GM12864 (cell line): ENCODE measurements at regions not wholly inside any gene's neighbourhood (a gene's known extent, or its start where the extent isn't known, plus 50 kb on each side); places are given as distances from the start of the nearest gene placed in this dataset.

Source experiments
- DNase-seq: peaks from one replicate; pipeline ENCODE4 v3.0.0-alpha.2; 2011; ENCODE audit warnings: low read depth
- H3K4me3 ChIP-seq: 2 replicates; pipeline ENCODE4 v1.5.1; 2011; ENCODE audit warnings: mild to moderate bottlenecking, low read depth, low read length, control low read depth
- TF ChIP-seq, protein P1 (sequence below): IDR thresholded peaks from 2 replicates; pipeline ENCODE4 v1.5.1; 2011; ENCODE audit warnings: low read depth, mild to moderate bottlenecking, moderate library complexity, low read length, control low read depth, inconsistent platforms; ENCODE audit errors: missing control alignments

DNA sequence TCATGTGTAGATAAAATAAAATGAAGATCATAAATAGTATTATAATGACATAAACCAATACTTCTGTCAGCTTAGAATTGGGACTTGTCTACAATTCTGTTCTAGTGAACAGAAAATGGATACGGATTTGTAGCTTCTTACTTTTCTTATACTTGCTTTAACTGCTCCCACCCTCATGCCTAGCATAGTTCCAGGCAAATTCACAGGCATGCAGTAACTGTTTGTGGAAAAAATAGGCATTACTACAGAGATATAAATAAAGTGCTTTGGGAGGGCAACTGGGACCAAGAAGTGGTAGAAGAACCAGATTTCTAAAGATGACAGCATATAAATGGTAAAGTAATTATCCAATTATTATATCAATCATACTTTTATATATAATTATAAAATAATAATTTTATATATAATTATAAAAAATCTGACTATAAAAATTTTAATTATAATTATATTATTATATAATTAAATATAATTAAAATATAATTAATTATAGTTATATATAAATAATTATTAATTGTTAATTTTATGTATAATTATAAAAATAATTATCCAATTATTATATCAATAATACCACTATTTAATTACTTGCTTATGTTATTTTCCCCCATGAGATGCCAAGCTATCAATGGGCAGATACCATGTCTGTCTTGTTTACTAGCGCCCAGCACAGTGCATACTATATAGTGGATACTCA lies 144.1 kb downstream of the NOC3L start:
- no peak overlapping the region for H3K4me3 ChIP-seq
- DNase-seq = no peak
- TF ChIP-seq, protein P1, sequence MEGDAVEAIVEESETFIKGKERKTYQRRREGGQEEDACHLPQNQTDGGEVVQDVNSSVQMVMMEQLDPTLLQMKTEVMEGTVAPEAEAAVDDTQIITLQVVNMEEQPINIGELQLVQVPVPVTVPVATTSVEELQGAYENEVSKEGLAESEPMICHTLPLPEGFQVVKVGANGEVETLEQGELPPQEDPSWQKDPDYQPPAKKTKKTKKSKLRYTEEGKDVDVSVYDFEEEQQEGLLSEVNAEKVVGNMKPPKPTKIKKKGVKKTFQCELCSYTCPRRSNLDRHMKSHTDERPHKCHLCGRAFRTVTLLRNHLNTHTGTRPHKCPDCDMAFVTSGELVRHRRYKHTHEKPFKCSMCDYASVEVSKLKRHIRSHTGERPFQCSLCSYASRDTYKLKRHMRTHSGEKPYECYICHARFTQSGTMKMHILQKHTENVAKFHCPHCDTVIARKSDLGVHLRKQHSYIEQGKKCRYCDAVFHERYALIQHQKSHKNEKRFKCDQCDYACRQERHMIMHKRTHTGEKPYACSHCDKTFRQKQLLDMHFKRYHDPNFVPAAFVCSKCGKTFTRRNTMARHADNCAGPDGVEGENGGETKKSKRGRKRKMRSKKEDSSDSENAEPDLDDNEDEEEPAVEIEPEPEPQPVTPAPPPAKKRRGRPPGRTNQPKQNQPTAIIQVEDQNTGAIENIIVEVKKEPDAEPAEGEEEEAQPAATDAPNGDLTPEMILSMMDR = no peak

DNA sequence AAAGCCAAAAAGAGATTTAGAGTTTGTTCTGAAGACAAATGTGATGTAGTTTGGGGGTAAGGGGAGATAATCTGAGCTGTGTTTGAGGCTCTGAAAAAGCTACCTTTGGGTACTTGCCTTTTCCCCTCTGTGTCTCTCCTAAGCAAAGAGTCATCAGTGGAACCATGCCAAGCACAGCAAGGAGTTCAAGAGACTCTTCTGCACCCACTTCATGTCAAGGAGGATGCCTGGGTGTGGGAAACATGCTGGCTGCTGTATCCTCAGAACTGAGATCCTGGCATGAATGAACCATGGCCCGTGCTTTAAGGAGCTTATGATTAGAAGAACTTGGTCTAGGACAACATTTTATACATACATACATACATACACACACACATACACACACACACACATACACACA lies 142.9 kb downstream of the NOC3L start:
- H3K4me3 ChIP-seq = no peak overlapping the region
- no peak for DNase-seq
- TF ChIP-seq, protein P1 = no peak

DNA sequence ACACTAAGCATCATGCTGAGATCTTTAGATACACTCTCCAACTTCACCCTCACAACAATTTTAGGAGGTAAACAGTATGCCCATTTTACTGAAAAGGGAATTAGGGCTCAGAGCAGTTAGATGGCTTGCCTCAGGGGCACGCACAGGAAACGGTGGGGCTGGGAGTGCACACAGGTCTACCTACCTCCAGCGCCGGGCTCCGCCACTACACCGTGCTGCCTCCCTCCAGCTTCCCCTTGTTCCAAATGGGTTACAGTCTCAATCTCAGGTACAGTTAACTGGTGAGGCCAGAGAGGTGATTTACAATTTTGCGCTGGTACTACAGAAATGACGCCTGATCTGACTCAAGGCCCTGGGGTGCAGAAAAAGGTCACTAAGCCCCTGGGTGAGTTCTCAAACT lies 142.0 kb downstream of the NOC3L start:
- no peak overlapping the region for H3K4me3 ChIP-seq
- DNase-seq = no peak
- TF ChIP-seq, protein P1 = no peak

DNA sequence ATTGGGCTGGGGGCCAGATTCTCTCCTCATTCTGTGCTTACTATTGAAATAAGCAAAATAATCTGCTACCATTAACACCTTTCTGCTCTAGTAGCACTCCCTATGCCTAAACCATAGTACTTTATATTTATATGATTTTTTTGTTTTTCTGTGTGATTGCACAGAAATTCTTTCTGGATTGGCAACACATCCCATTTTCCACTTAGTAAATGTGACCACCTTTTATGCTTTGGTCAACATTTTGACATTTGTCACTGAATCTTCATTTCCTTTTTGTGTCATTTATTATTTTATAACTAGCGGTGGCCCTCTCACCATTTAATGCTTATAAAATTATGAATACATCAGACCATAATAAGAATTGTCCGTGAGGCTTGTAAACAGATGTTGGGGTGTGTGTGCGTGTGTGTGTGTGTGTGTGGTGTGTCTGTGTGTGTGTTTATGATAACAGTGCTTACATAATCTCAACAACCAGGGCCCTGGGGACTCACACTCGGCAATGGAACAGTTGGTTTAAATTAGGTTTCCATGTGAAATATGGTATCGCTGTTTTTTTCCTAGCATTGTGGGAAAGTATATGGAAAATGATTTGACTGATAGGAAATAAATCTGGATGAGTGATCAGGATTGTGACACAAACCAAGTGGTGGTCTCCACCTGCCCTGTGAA lies 138.9 kb downstream of the NOC3L start:
- no peak for DNase-seq
- TF ChIP-seq, protein P1 = no peak
- H3K4me3 ChIP-seq = no peak overlapping the region

DNA sequence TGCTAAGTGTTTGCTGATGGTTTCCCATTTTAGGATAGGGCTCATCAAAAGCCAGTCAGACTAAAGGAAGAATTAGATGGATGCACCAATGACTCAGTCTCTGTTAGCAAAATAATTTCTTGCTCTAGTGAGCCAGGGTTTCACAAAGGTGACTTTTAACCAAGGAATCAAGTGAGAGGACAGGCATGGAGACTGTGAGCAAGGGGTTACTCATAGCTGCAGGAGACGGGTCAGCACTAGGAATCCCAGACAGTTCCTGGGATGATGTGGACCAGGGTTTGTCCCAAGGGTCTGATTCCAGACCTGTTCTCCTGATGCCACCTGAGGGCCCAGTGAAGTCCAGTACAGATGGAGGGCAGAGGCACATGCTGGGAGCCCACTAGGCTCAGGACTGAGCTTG lies 138.1 kb downstream of the NOC3L start:
- H3K4me3 ChIP-seq = no peak overlapping the region
- TF ChIP-seq, protein P1 = no peak
- no peak for DNase-seq

DNA sequence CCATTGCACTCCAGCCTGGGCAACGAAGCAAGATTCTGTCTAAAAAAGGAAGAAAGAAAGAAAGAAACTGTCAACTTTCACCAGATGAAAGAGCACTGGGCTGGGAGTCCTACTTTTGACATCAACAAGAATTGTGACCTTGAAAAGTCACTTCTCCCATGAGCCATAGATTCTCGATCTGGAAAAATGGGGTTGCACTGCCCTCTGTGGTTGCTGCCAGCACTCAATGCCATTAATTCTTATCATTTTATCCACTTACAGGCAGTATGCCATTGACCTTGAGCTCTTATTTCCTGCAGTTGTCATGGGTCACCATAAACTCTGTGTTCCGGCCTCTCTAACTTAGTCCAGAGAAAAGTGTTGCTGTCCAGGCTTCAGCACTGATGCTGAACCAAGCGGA lies 137.2 kb downstream of the NOC3L start:
- no peak for DNase-seq
- no peak overlapping the region for H3K4me3 ChIP-seq
- TF ChIP-seq, protein P1 = peak; percentile 10
